GM19324 (cell line): ENCODE measurements at regions not wholly inside any gene's neighbourhood (a gene's known extent, or its start where the extent isn't known, plus 50 kb on each side); places are given as distances from the start of the nearest gene placed in this dataset.
"Not testable (repeated sequence)": the region's sequence is repeated elsewhere in the genome, so short reads cannot be mapped to it uniquely, and the experiment has no call there.

ENCODE experiments used
- ATAC-seq: cut with Tn5 transposase; IDR thresholded peaks from one replicate; pipeline ENCODE4 v1.9.1; 2021; ENCODE audit warnings: mild to moderate bottlenecking, moderate library complexity; ENCODE audit not compliant: unreplicated experiment, low FRiP score

- no peak for ATAC-seq
Observed at GRCh38 chr9:108434036-108434435, 421.8 kb downstream of the ACTL7B start.

GRCh38 chr9:108430655-108431054 is 425.1 kb downstream of the ACTL7B start:
- no peak for ATAC-seq

- no peak for ATAC-seq
Observed at GRCh38 chr9:108427751-108428150, 428.0 kb downstream of the ACTL7B start.

- not testable (repeated sequence) for ATAC-seq
Observed at GRCh38 chr9:108426421-108426940, 429.3 kb downstream of the ACTL7B start.

- ATAC-seq: no peak
Observed at GRCh38 chr9:108423433-108423832, 432.4 kb downstream of the ACTL7B start.

- no peak for ATAC-seq
Observed at GRCh38 chr9:108419379-108419778, 436.4 kb downstream of the ACTL7B start.

GRCh38 chr9:108417726-108418125 is 438.1 kb downstream of the ACTL7B start:
- ATAC-seq: no peak

GRCh38 chr9:108417312-108417711 is 438.5 kb downstream of the ACTL7B start:
- no peak for ATAC-seq

- ATAC-seq: no peak
Observed at GRCh38 chr9:108416324-108416723, 439.5 kb downstream of the ACTL7B start.

GRCh38 chr9:108413809-108414208 is 442.0 kb downstream of the ACTL7B start:
- ATAC-seq: no peak

- ATAC-seq: no peak
Observed at GRCh38 chr9:108412755-108413154, 443.0 kb downstream of the ACTL7B start.

GRCh38 chr9:108411632-108412031 is 444.2 kb downstream of the ACTL7B start:
- ATAC-seq: no peak

- ATAC-seq: no peak
Observed at GRCh38 chr9:108410161-108410560, 445.6 kb downstream of the ACTL7B start.

GRCh38 chr9:108400297-108400696 is 455.5 kb downstream of the ACTL7B start:
- no peak for ATAC-seq

- ATAC-seq: no peak
Observed at GRCh38 chr9:108399851-108400250, 455.9 kb downstream of the ACTL7B start.

GRCh38 chr9:108397286-108397685 is 458.5 kb downstream of the ACTL7B start:
- no peak for ATAC-seq

- no peak for ATAC-seq
Observed at GRCh38 chr9:108396611-108397010, 459.2 kb downstream of the ACTL7B start.

GRCh38 chr9:108396193-108396592 is 459.6 kb downstream of the ACTL7B start:
- no peak for ATAC-seq

- no peak for ATAC-seq
Observed at GRCh38 chr9:108395421-108395820, 460.4 kb downstream of the ACTL7B start.

GRCh38 chr9:108394726-108395125 is 461.1 kb downstream of the ACTL7B start:
- no peak for ATAC-seq

GRCh38 chr9:108393481-108394001 is 462.2 kb downstream of the ACTL7B start:
- not testable (repeated sequence) for ATAC-seq

GRCh38 chr9:108392877-108393276 is 462.9 kb downstream of the ACTL7B start:
- ATAC-seq: no peak

GRCh38 chr9:108389056-108389455 is 466.7 kb downstream of the ACTL7B start:
- no peak for ATAC-seq
